GM12878 (cell line): ENCODE measurements at regions not wholly inside any gene's neighbourhood (a gene's known extent, or its start where the extent isn't known, plus 50 kb on each side); places are given as distances from the start of the nearest gene placed in this dataset.

ENCODE experiments used
- ATAC-seq: fragments of 200-7000 bp; cut with Tn5 transposase; 3 replicates; pipeline ENCODE4 v1.9.1; 2020; ENCODE audit warnings: mild to moderate bottlenecking, moderate library complexity
- BruUV-seq: library from RNA; stranded (reverse); fragments of 400-500 nt; replicated peaks from 2 replicates; lab custom pipeline; 2021; lab: Mats Ljungman, UMichigan
- CTCF ChIA-PET: fragments of 300-600 bp; sonication (Branson Sonifier 250); formaldehyde crosslinking; extraction: SDS; loops from one replicate; lab custom pipeline; 2021; ENCODE audit warnings: inconsistent platforms; lab: Yijun Ruan, JAX
- POLR2A ChIA-PET: fragments of 350-600 bp; formaldehyde crosslinking; extraction: SDS; loops from one replicate; lab custom pipeline; 2021; ENCODE audit warnings: inconsistent platforms; lab: Charles Lee
- RAD21 ChIA-PET: fragments of 300-600 bp; sonication (Branson Sonifier 250); formaldehyde crosslinking; loops from one replicate; lab custom pipeline; 2023; ENCODE audit warnings: antibody characterized with exemption; ENCODE audit not compliant: unreplicated experiment; lab: Charles Lee
- SMC1A ChIA-PET: fragments of 300-600 bp; sonication (Branson Sonifier 250); formaldehyde crosslinking; loops from one replicate; lab custom pipeline; 2023; ENCODE audit not compliant: unreplicated experiment, uncharacterized antibody; lab: Charles Lee
- DNase-seq: peaks from one replicate; pipeline ENCODE4 v3.0.0-alpha.2; 2011; ENCODE audit warnings: low read depth, low spot score
- FAIRE-seq: peaks from 3 replicates; lab custom pipeline; 2011; peaks lifted over from hg19 to GRCh38; lab: Jason Lieb, UNC
- H2AFZ ChIP-seq: 2 replicates; pipeline ENCODE4 v1.6.0; 2011; ENCODE audit warnings: low read depth, low read length, control low read depth; ENCODE audit not compliant: control insufficient read depth
- H3K27ac ChIP-seq: 2 replicates; pipeline ENCODE4 v1.5.1; 2011; ENCODE audit warnings: control low read depth; ENCODE audit not compliant: control insufficient read depth, insufficient read depth
- H3K27me3 ChIP-seq, 2 experiments: replicated peaks in 1 of 2; 2 replicates each; pipeline versions ENCODE4 v1.6.0 to v1.6.1; 2011; ENCODE audit warnings: low read length in 1 of 2; ENCODE audit not compliant: control insufficient read depth in 2 of 2, insufficient read depth in 2 of 2
- H3K36me3 ChIP-seq, 2 experiments: 2 replicates each; pipeline ENCODE4 v1.5.1; 2011; ENCODE audit warnings: low read length in 1 of 2; ENCODE audit not compliant: control insufficient read depth in 2 of 2, insufficient read depth in 2 of 2
- H3K4me1 ChIP-seq: 2 replicates; pipeline ENCODE4 v1.6.1; 2011; ENCODE audit warnings: mild to moderate bottlenecking, low read length, moderate library complexity, mixed read lengths; ENCODE audit not compliant: control insufficient read depth, insufficient read depth
- H3K4me2 ChIP-seq: 2 replicates; pipeline ENCODE4 v1.6.0; 2011; ENCODE audit warnings: control low read depth; ENCODE audit not compliant: control insufficient read depth, insufficient read depth
- H3K4me3 ChIP-seq: fragments of 200-600 bp; sonication (generic); 2 replicates; pipeline ENCODE4 v1.5.1; 2016
- H3K79me2 ChIP-seq: 2 replicates; pipeline ENCODE4 v1.6.0; 2011; ENCODE audit warnings: low read length; ENCODE audit not compliant: control insufficient read depth, insufficient read depth
- H3K9ac ChIP-seq: 2 replicates; pipeline ENCODE4 v1.8.0; 2011; ENCODE audit warnings: low read length, control low read depth, mixed read lengths; ENCODE audit not compliant: control insufficient read depth, insufficient read depth
- H3K9me3 ChIP-seq: replicated peaks from 3 replicates; pipeline ENCODE4 v1.5.1; 2011; ENCODE audit warnings: mild to moderate bottlenecking, low read length; ENCODE audit not compliant: control insufficient read depth, insufficient read depth
- H4K20me1 ChIP-seq: 2 replicates; pipeline ENCODE4 v1.6.0; 2011; ENCODE audit not compliant: control insufficient read depth, insufficient read depth
- IRF4 ChIP-seq: IDR thresholded peaks from 2 replicates; pipeline ENCODE4 v1.6.1; 2011; ENCODE audit warnings: low read depth, low read length
- JUNB ChIP-seq: IDR thresholded peaks from 2 replicates; pipeline ENCODE4 v1.6.1; 2016; ENCODE audit warnings: antibody characterized with exemption, mild to moderate bottlenecking
- NR2F1 ChIP-seq: fragments of 450-650 bp; conservative IDR thresholded peaks from 2 replicates; pipeline ENCODE4 v1.6.1; 2017; ENCODE audit warnings: mild to moderate bottlenecking
- PAX5 ChIP-seq: IDR thresholded peaks from 2 replicates; pipeline ENCODE4 v1.6.1; 2011; ENCODE audit warnings: low read depth, low read length, borderline replicate concordance
- TCF12 ChIP-seq: IDR thresholded peaks from 2 replicates; pipeline ENCODE4 v1.6.1; 2011; ENCODE audit warnings: low read depth, mild to moderate bottlenecking, low read length
- YBX1 ChIP-seq: fragments of 450-650 bp; IDR thresholded peaks from 2 replicates; pipeline ENCODE4 v1.6.1; 2016; ENCODE audit warnings: antibody characterized with exemption
- WGBS: methylation state at CpG from one replicate; pipeline ENCODE4 v1.1.6; 2016; ENCODE audit warnings: low lambda C conversion rate; ENCODE audit not compliant: insufficient replicate concordance, insufficient coverage; ENCODE audit errors: missing lambda C conversion rate; 5-methylcytosine and 5-hydroxymethylcytosine counted together
- in situ Hi-C: fragments of 300-500 bp; cut with MboI; formaldehyde crosslinking; loops from 9 replicates; pipeline ENCODE4 v1.14.3; 2018; ENCODE audit warnings: mixed read lengths
- intact Hi-C: fragments of 100-400 bp; cut with micrococcal nuclease; formaldehyde crosslinking; loops from one replicate; pipeline ENCODE4 v1.14.2; 2022; ENCODE audit not compliant: unreplicated experiment
- TF ChIP-seq, protein P1 (sequence below): fragments of 450-650 bp; conservative IDR thresholded peaks from 2 replicates; pipeline ENCODE4 v1.6.1; 2017; ENCODE audit warnings: mild to moderate bottlenecking, moderate library complexity
- TF ChIP-seq, protein P2 (sequence below): IDR thresholded peaks from 2 replicates; pipeline ENCODE4 v1.6.1; 2011; ENCODE audit warnings: low read depth, mild to moderate bottlenecking, low read length, moderate library complexity, borderline replicate concordance; ENCODE audit errors: extremely low read depth
- TF ChIP-seq, protein P3 (sequence below): fragments of 450-650 bp; formaldehyde crosslinking; IDR thresholded peaks from 2 replicates; pipeline ENCODE4 v1.4.0; 2020; ENCODE audit warnings: mild to moderate bottlenecking, moderate library complexity
- TF ChIP-seq, protein P4 (sequence below): fragments of 450-650 bp; IDR thresholded peaks from 2 replicates; pipeline ENCODE4 v1.6.1; 2014; ENCODE audit warnings: mild to moderate bottlenecking
- TF ChIP-seq, protein P5 (sequence below): fragments of 450-650 bp; formaldehyde crosslinking; IDR thresholded peaks from 2 replicates; pipeline ENCODE4 v1.4.0; 2022; ENCODE audit warnings: mild to moderate bottlenecking, moderate library complexity

DNA sequence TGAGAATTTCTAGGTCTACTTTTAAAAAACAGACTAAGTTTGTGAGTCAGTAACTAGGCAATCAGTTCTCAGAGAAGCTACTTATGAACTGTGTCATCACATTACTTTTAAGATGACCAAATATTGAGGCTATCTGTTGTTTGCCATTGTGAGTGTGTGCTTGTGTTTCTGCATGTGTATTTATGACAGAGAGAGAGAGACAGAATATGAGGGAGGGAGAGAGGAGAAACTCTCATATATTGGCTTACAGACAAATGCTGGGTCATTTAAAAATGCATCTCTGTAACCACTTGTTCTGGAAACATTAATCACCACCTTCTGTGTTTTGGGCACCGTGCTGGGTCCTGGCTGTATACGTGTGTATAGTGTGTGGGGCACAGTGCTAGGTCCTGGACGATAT, 161.5 kb upstream of the FRMD6 start (continued):
- TF ChIP-seq, protein P1, sequence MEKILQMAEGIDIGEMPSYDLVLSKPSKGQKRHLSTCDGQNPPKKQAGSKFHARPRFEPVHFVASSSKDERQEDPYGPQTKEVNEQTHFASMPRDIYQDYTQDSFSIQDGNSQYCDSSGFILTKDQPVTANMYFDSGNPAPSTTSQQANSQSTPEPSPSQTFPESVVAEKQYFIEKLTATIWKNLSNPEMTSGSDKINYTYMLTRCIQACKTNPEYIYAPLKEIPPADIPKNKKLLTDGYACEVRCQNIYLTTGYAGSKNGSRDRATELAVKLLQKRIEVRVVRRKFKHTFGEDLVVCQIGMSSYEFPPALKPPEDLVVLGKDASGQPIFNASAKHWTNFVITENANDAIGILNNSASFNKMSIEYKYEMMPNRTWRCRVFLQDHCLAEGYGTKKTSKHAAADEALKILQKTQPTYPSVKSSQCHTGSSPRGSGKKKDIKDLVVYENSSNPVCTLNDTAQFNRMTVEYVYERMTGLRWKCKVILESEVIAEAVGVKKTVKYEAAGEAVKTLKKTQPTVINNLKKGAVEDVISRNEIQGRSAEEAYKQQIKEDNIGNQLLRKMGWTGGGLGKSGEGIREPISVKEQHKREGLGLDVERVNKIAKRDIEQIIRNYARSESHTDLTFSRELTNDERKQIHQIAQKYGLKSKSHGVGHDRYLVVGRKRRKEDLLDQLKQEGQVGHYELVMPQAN: no peak
- TF ChIP-seq, protein P2, sequence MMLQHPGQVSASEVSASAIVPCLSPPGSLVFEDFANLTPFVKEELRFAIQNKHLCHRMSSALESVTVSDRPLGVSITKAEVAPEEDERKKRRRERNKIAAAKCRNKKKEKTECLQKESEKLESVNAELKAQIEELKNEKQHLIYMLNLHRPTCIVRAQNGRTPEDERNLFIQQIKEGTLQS: no peak
- TF ChIP-seq, protein P3, sequence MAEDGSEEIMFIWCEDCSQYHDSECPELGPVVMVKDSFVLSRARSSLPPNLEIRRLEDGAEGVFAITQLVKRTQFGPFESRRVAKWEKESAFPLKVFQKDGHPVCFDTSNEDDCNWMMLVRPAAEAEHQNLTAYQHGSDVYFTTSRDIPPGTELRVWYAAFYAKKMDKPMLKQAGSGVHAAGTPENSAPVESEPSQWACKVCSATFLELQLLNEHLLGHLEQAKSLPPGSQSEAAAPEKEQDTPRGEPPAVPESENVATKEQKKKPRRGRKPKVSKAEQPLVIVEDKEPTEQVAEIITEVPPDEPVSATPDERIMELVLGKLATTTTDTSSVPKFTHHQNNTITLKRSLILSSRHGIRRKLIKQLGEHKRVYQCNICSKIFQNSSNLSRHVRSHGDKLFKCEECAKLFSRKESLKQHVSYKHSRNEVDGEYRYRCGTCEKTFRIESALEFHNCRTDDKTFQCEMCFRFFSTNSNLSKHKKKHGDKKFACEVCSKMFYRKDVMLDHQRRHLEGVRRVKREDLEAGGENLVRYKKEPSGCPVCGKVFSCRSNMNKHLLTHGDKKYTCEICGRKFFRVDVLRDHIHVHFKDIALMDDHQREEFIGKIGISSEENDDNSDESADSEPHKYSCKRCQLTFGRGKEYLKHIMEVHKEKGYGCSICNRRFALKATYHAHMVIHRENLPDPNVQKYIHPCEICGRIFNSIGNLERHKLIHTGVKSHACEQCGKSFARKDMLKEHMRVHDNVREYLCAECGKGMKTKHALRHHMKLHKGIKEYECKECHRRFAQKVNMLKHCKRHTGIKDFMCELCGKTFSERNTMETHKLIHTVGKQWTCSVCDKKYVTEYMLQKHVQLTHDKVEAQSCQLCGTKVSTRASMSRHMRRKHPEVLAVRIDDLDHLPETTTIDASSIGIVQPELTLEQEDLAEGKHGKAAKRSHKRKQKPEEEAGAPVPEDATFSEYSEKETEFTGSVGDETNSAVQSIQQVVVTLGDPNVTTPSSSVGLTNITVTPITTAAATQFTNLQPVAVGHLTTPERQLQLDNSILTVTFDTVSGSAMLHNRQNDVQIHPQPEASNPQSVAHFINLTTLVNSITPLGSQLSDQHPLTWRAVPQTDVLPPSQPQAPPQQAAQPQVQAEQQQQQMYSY (CRISPR knock-in tag): no peak
- no peak for TF ChIP-seq TCF12
- TF ChIP-seq PAX5: no peak
- TF ChIP-seq, all 136 proteins: peak for 0

DNA sequence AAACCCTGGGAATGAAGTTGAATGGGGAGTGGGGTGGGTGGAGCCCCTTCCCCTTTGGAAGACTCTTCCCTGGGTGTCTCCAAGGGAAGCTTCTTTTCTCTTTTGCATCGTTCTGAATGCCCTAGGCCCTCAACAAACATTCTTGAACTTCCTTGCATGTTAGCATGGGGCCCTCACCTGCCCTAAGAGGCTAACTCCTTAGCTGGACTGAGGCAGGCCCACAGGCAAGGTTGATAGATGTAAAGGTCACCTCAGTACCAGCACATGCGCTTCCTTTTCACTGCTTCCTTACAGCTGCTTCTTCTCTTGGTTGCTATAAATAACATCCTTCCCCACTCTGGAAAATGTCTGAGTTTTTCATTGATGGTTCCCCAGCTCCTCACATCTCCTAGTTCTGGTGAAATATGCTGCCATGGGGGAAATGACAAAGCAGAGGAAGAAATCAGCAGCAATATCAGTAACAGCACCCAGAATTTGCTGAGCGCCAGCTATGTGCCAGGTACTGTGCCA, 160.6 kb upstream of the FRMD6 start:
- Histone ChIP-seq H3K4me1 (no peaks in the 10 kb centered on the region), H3K27me3 (no peaks in the 10 kb centered on the region; a peak in 1 of 4 replicates), H3K4me3 (no peak overlapping the region), H3K79me2 (no peaks in the 10 kb centered on the region), H2AFZ (no peak overlapping the region), H3K9ac (no peak overlapping the region), H3K27ac (no peak overlapping the region), H3K36me3 (no peaks in the 10 kb centered on the region), H4K20me1 (no peaks in the 10 kb centered on the region), H3K9me3 (no peaks in the 10 kb centered on the region; the same call in 1 of the 3 replicates), H3K4me2 (no peak overlapping the region)
- ATAC-seq: no peak
- ChIA-PET RAD21 (no interaction called here), SMC1A (interaction anchor here (0.6 kb wide), 1 partner anchor 1130 kb away, joined by 3 read pairs; no protein-coding TSS in a partner anchor), POLR2A (no interaction called here), CTCF (no interaction called here)
- in situ Hi-C loops: no loop called here
- intact Hi-C loops: no loop called here
- 35% methylated on average over 3 of the region's 3 CpGs for WGBS
- no TSS peak for BruUV-seq
- DNase-seq: no peak
- FAIRE-seq: no peak
- TF ChIP-seq YBX1 (no peak), IRF4 (no peak), NR2F1 (no peak), JUNB (no peak)
- TF ChIP-seq, protein P4, sequence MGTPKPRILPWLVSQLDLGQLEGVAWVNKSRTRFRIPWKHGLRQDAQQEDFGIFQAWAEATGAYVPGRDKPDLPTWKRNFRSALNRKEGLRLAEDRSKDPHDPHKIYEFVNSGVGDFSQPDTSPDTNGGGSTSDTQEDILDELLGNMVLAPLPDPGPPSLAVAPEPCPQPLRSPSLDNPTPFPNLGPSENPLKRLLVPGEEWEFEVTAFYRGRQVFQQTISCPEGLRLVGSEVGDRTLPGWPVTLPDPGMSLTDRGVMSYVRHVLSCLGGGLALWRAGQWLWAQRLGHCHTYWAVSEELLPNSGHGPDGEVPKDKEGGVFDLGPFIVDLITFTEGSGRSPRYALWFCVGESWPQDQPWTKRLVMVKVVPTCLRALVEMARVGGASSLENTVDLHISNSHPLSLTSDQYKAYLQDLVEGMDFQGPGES: no peak
- TF ChIP-seq, protein P5, sequence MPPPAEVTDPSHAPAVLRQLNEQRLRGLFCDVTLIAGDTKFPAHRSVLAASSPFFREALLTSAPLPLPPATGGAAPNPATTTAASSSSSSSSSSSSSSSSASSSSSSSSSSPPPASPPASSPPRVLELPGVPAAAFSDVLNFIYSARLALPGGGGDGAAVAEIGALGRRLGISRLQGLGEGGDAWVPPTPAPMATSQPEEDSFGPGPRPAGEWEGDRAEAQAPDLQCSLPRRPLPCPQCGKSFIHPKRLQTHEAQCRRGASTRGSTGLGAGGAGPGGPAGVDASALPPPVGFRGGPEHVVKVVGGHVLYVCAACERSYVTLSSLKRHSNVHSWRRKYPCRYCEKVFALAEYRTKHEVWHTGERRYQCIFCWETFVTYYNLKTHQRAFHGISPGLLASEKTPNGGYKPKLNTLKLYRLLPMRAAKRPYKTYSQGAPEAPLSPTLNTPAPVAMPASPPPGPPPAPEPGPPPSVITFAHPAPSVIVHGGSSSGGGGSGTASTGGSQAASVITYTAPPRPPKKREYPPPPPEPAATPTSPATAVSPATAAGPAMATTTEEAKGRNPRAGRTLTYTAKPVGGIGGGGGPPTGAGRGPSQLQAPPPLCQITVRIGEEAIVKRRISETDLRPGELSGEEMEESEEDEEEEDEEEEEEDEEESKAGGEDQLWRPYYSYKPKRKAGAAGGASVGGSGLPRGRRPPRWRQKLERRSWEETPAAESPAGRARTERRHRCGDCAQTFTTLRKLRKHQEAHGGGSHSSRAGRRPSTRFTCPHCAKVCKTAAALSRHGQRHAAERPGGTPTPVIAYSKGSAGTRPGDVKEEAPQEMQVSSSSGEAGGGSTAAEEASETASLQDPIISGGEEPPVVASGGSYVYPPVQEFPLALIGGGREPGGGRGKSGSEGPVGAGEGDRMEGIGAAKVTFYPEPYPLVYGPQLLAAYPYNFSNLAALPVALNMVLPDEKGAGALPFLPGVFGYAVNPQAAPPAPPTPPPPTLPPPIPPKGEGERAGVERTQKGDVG (CRISPR knock-in tag): no peak
